Vagina (tissue), 2 donors: ENCODE measurements at regions not wholly inside any gene's neighbourhood (a gene's known extent, or its start where the extent isn't known, plus 50 kb on each side); places are given as distances from the start of the nearest gene placed in this dataset.

Source experiments
- CTCF ChIP-seq, 3 experiments: fragments of 450-650 bp in 2 of 3; fragments of 200-600 bp in 1 of 3; sonication (generic) in 1 of 3; IDR thresholded peaks; one replicate each; pipeline ENCODE4 v1.5.1; 2017 to 2019; ENCODE audit warnings: antibody characterized with exemption in 3 of 3, mild to moderate bottlenecking in 2 of 3, moderate library complexity in 2 of 3
- POLR2A ChIP-seq, 2 donors: fragments of 450-650 bp; IDR thresholded peaks; one replicate each; pipeline ENCODE4 v1.6.1; 2017; ENCODE audit warnings: antibody characterized with exemption in 2 of 2, mild to moderate bottlenecking in 2 of 2, moderate library complexity in 2 of 2
- POLR2AphosphoS5 ChIP-seq, 2 donors: sonication (generic); formaldehyde crosslinking; IDR thresholded peaks; one replicate each; pipeline ENCODE4 v1.9.0; 2017; ENCODE audit warnings: antibody characterized with exemption in 2 of 2, mild to moderate bottlenecking in 2 of 2, low read depth in 1 of 2; ENCODE audit not compliant: insufficient read depth in 1 of 2

- TF ChIP-seq POLR2A (IDR thresholded peaks at IDR 0.05) = no peak
- TF ChIP-seq CTCF (IDR thresholded peaks at IDR 0.05) = no peak
- no peak for TF ChIP-seq POLR2AphosphoS5 (IDR thresholded peaks at IDR 0.05; ENCODE audit: insufficient read depth in 1 of 2, low read depth in 1 of 2)
These were observed 303.0 kb downstream of the PSAT1 start for GRCh38 chr9:78599926-78600325.
